ENCODE measurements at regions not wholly inside any gene's neighbourhood (a gene's known extent, or its start where the extent isn't known, plus 50 kb on each side); places are given as distances from the start of the nearest gene placed in this dataset.

GRCh38 chr9:118961857-118962256 lies 407.4 kb downstream of the BRINP1 start:
- TF ChIP-seq CTCF (IDR thresholded peaks at IDR 0.05; ENCODE audit: low read depth, low read length): no peak
- DNase-seq: no peak
- Histone ChIP-seq H3K4me3 (ENCODE audit: low read depth, low read length) (no peak overlapping the region), H3K27me3 (ENCODE audit: insufficient read depth, low read depth, severe bottlenecking) (peaks cover 6% of the 10 kb centered on the region), H3K27ac (no peak overlapping the region), H3K9me3 (ENCODE audit: severe bottlenecking) (no peaks in the 10 kb centered on the region), H3K36me3 (no peaks in the 10 kb centered on the region)

GRCh38 chr9:118962426-118962825 lies 406.8 kb downstream of the BRINP1 start:
- no peaks in the 10 kb centered on the region for H3K9me3 ChIP-seq (ENCODE audit: severe bottlenecking)
- H3K4me3 ChIP-seq (ENCODE audit: low read depth, low read length): no peak overlapping the region
- H3K36me3 ChIP-seq: no peaks in the 10 kb centered on the region
- no peak for DNase-seq
- peaks cover 6% of the 10 kb centered on the region for H3K27me3 ChIP-seq (ENCODE audit: insufficient read depth, low read depth, severe bottlenecking)
- no peak overlapping the region for H3K27ac ChIP-seq
- TF ChIP-seq CTCF (IDR thresholded peaks at IDR 0.05; ENCODE audit: low read depth, low read length): no peak

- DNase-seq: no peak
- peaks cover 9% of the 10 kb centered on the region for H3K27me3 ChIP-seq (ENCODE audit: insufficient read depth, low read depth, severe bottlenecking)
- no peak for TF ChIP-seq CTCF (IDR thresholded peaks at IDR 0.05; ENCODE audit: low read depth, low read length)
- H3K9me3 ChIP-seq (ENCODE audit: severe bottlenecking): peaks cover 2% of the 10 kb centered on the region
- H3K27ac ChIP-seq: no peak overlapping the region
- no peak overlapping the region for H3K4me3 ChIP-seq (ENCODE audit: low read depth, low read length)
- H3K36me3 ChIP-seq: no peaks in the 10 kb centered on the region
Observed at GRCh38 chr9:118963674-118964073, 405.6 kb downstream of the BRINP1 start.

- Histone ChIP-seq H3K27ac (no peak overlapping the region), H3K36me3 (no peaks in the 10 kb centered on the region), H3K4me3 (ENCODE audit: low read depth, low read length) (no peak overlapping the region), H3K9me3 (ENCODE audit: severe bottlenecking) (peaks cover 2% of the 10 kb centered on the region), H3K27me3 (ENCODE audit: insufficient read depth, low read depth, severe bottlenecking) (peaks cover 17% of the 10 kb centered on the region)
- no peak for DNase-seq
- no peak for TF ChIP-seq CTCF (IDR thresholded peaks at IDR 0.05; ENCODE audit: low read depth, low read length)
Observed at GRCh38 chr9:118967901-118968300, 401.3 kb downstream of the BRINP1 start.

- H3K9me3 ChIP-seq (ENCODE audit: severe bottlenecking): no peaks in the 10 kb centered on the region
- no peaks in the 10 kb centered on the region for H3K36me3 ChIP-seq
- H3K4me3 ChIP-seq (ENCODE audit: low read depth, low read length): no peak overlapping the region
- H3K27ac ChIP-seq: no peak overlapping the region
- no peak for DNase-seq
- H3K27me3 ChIP-seq (ENCODE audit: insufficient read depth, low read depth, severe bottlenecking): no peaks in the 10 kb centered on the region
- no peak for TF ChIP-seq CTCF (IDR thresholded peaks at IDR 0.05; ENCODE audit: low read depth, low read length)
Observed at GRCh38 chr9:118975736-118976135, 393.5 kb downstream of the BRINP1 start.

- no peak for TF ChIP-seq CTCF (IDR thresholded peaks at IDR 0.05; ENCODE audit: low read depth, low read length)
- no peak overlapping the region for H3K27ac ChIP-seq
- no peaks in the 10 kb centered on the region for H3K27me3 ChIP-seq (ENCODE audit: insufficient read depth, low read depth, severe bottlenecking)
- H3K36me3 ChIP-seq: no peaks in the 10 kb centered on the region
- no peak overlapping the region for H3K4me3 ChIP-seq (ENCODE audit: low read depth, low read length)
- H3K9me3 ChIP-seq (ENCODE audit: severe bottlenecking): no peaks in the 10 kb centered on the region
- no peak for DNase-seq
Observed at GRCh38 chr9:118976160-118976559, 393.1 kb downstream of the BRINP1 start.

Measured in WERI-Rb-1 (cell line).